Tibial nerve (tissue), 4 donors: ENCODE measurements at regions not wholly inside any gene's neighbourhood (a gene's known extent, or its start where the extent isn't known, plus 50 kb on each side); places are given as distances from the start of the nearest gene placed in this dataset. TPM values are rescaled to one million over a fixed set of nuclear protein-coding genes. Genes with fewer than 3 reads are reported as not detected.
"Not testable (repeated sequence)": the region's sequence is repeated elsewhere in the genome, so short reads cannot be mapped to it uniquely, and the experiment has no call there.

ENCODE experiments used
- DNase-seq, 2 donors: peaks; one replicate each; pipeline ENCODE4 v3.0.0-alpha.2; 2019; ENCODE audit warnings: low spot score in 2 of 2
- H3K27ac ChIP-seq, 4 donors: fragments of 200-600 bp; sonication (generic) in 3 of 4; one replicate each; pipeline ENCODE4 v1.5.1; 2017 to 2019; ENCODE audit warnings: mild to moderate bottlenecking in 1 of 4
- H3K27me3 ChIP-seq, 2 donors: fragments of 200-600 bp; sonication (generic) in 1 of 2; one replicate each; pipeline versions ENCODE4 v1.5.1 to v1.6.0; 2017 to 2019
- H3K36me3 ChIP-seq, 3 donors: fragments of 200-600 bp; sonication (generic); one replicate each; pipeline ENCODE4 v1.5.1; 2018 to 2019
- H3K4me1 ChIP-seq, 4 donors: fragments of 200-600 bp; sonication (generic) in 3 of 4; one replicate each; pipeline ENCODE4 v1.5.1; 2017 to 2019
- H3K4me3 ChIP-seq, 4 donors: fragments of 200-600 bp; sonication (generic) in 3 of 4; one replicate each; pipeline ENCODE4 v1.5.1; 2017 to 2019; ENCODE audit warnings: mild to moderate bottlenecking in 1 of 4, moderate library complexity in 1 of 4
- H3K9me3 ChIP-seq, 4 donors: fragments of 200-600 bp; sonication (generic) in 3 of 4; one replicate each; pipeline ENCODE4 v1.5.1; 2017 to 2019
- CTCF ChIP-seq, 5 experiments: fragments of 200-600 bp in 3 of 5; fragments of 450-650 bp in 2 of 5; sonication (generic) in 3 of 5; IDR thresholded peaks; one replicate each; pipeline ENCODE4 v1.5.1; 2016 to 2019; ENCODE audit warnings: antibody characterized with exemption in 5 of 5, mild to moderate bottlenecking in 3 of 5, moderate library complexity in 2 of 5
- EP300 ChIP-seq, 2 donors: sonication (generic); formaldehyde crosslinking; IDR thresholded peaks; one replicate each; pipeline ENCODE4 v1.6.1; 2017; ENCODE audit warnings: antibody characterized with exemption in 2 of 2, mild to moderate bottlenecking in 1 of 2
- POLR2A ChIP-seq, 2 donors: fragments of 450-650 bp; IDR thresholded peaks; one replicate each; pipeline ENCODE4 v1.6.1; 2017; ENCODE audit warnings: antibody characterized with exemption in 2 of 2, mild to moderate bottlenecking in 2 of 2, moderate library complexity in 2 of 2
- WGBS, 2 donors: methylation state at CpG; one replicate each; pipeline ENCODE4 v1.1.5; 2018; 5-methylcytosine and 5-hydroxymethylcytosine counted together
- small RNA-seq: library from RNA; depleted of rRNA; stranded (forward); fragments of <200 nt; gene quantifications from one replicate; pipeline ENCODE3, GENCODE V24; 2016

GRCh38 chr17:28266547-28266920 is 52.5 kb upstream of the TMEM97 start:
- H3K4me3 ChIP-seq, H3K36me3 ChIP-seq, DNase-seq, H3K27ac ChIP-seq, H3K4me1 ChIP-seq, H3K27me3 ChIP-seq: not testable (repeated sequence)
- WGBS, 2 donors: 69 to 84% methylated on average over 5 of the region's 5 CpGs
- H3K9me3 ChIP-seq: peaks cover 0 to 22% (median 3%) of the 10 kb centered on the region in 4 donors

GRCh38 chr17:28266926-28267719 is 51.9 kb upstream of the TMEM97 start:
- peaks cover 0 to 16% (median 3%) of the 10 kb centered on the region in 4 donors for H3K9me3 ChIP-seq
- WGBS, 2 donors: 91 to 97% methylated on average over 31 of the region's 31 CpGs
- H3K27me3 ChIP-seq, H3K27ac ChIP-seq, H3K4me1 ChIP-seq, DNase-seq, H3K36me3 ChIP-seq, H3K4me3 ChIP-seq: not testable (repeated sequence)

- no peak for TF ChIP-seq CTCF (IDR thresholded peaks at IDR 0.05)
- no peak for TF ChIP-seq POLR2A (IDR thresholded peaks at IDR 0.05)
- no peak for TF ChIP-seq EP300 (IDR thresholded peaks at IDR 0.05)
- no peak overlapping the region for H3K4me3 ChIP-seq
- no peaks in the 10 kb centered on the region for H3K36me3 ChIP-seq
- H3K9me3 ChIP-seq: peaks cover 0 to 7% (median 2%) of the 10 kb centered on the region in 4 donors
- DNase-seq: no peak
- 90 to 92% methylated on average over 25 of the region's 25 CpGs for WGBS, 2 donors
- no peak overlapping the region for H3K27ac ChIP-seq
- no peaks in the 10 kb centered on the region for H3K27me3 ChIP-seq
- peaks cover 0 to 6% (median 0%) of the 10 kb centered on the region in 4 donors for H3K4me1 ChIP-seq
These were observed 51.0 kb upstream of the TMEM97 start for GRCh38 chr17:28267720-28268609.

- DNase-seq: no peak
- Histone ChIP-seq H3K4me3 (no peak overlapping the region), H3K9me3 (no peaks in the 10 kb centered on the region), H3K27ac (no peak overlapping the region), H3K27me3 (no peaks in the 10 kb centered on the region), H3K4me1 (peaks cover 0 to 6% (median 0%) of the 10 kb centered on the region in 4 donors), H3K36me3 (no peaks in the 10 kb centered on the region)
- 78 to 83% methylated on average over 10 of the region's 10 CpGs for WGBS, 2 donors
- TF ChIP-seq EP300 (IDR thresholded peaks at IDR 0.05) (no peak), CTCF (IDR thresholded peaks at IDR 0.05) (no peak), POLR2A (IDR thresholded peaks at IDR 0.05) (no peak)
These were observed 50.2 kb upstream of the TMEM97 start for GRCh38 chr17:28268610-28269313.

Small RNA genes lying in the stretch of these regions (small RNA-seq; reads per million reads assigned to genes)
- gene AC061975.2: not detected
